Prostate gland (tissue), 2 donors: ENCODE measurements at regions not wholly inside any gene's neighbourhood (a gene's known extent, or its start where the extent isn't known, plus 50 kb on each side); places are given as distances from the start of the nearest gene placed in this dataset.
"Not testable (repeated sequence)": the region's sequence is repeated elsewhere in the genome, so short reads cannot be mapped to it uniquely, and the experiment has no call there.

ENCODE experiments used
- CTCF ChIP-seq, 4 experiments: fragments of 200-600 bp in 2 of 4; fragments of 450-650 bp in 2 of 4; sonication (generic) in 2 of 4; IDR thresholded peaks; 1 replicate in 3 of 4; 2 replicates in 1 of 4; pipeline ENCODE4 v1.5.1; 2016 to 2019; ENCODE audit warnings: antibody characterized with exemption in 4 of 4, mild to moderate bottlenecking in 2 of 4, moderate library complexity in 2 of 4
- POLR2A ChIP-seq: fragments of 450-650 bp; IDR thresholded peaks from one replicate; pipeline ENCODE4 v1.6.1; 2016; ENCODE audit warnings: antibody characterized with exemption, mild to moderate bottlenecking

GRCh38 chr21:5101749-5102148 lies 5419.6 kb upstream of the TPTE start:
- not testable (repeated sequence) for TF ChIP-seq CTCF (IDR thresholded peaks at IDR 0.05); POLR2A
